ENCODE measurements at regions not wholly inside any gene's neighbourhood (a gene's known extent, or its start where the extent isn't known, plus 50 kb on each side); places are given as distances from the start of the nearest gene placed in this dataset.

- no peak for TF ChIP-seq CTCF (IDR thresholded peaks at IDR 0.05; ENCODE audit: unreplicated experiment)
- POLR2A ChIA-PET = no interaction called here
- Mint-ChIP-seq H3K9me3 (ENCODE audit: unreplicated experiment) (peaks cover under 1% of the 10 kb centered on the region), H3K4me1 (ENCODE audit: insufficient read depth, unreplicated experiment) (no peaks in the 10 kb centered on the region), H3K36me3 (ENCODE audit: insufficient read depth, unreplicated experiment) (no peaks in the 10 kb centered on the region), H3K27ac (ENCODE audit: low read depth, unreplicated experiment) (no peak overlapping the region), H3K4me3 (ENCODE audit: unreplicated experiment) (no peak overlapping the region), H3K27me3 (ENCODE audit: insufficient read depth, unreplicated experiment) (peaks cover 98% of the 10 kb centered on the region)
- CTCF ChIA-PET = no interaction called here
- no TSS peak for BruUV-seq (replicated peaks)
- DNase-seq (ENCODE audit: unreplicated experiment) = no peak
- intact Hi-C loops (cut with micrococcal nuclease) = loop anchor here (10.0 kb wide), 1 partner anchor 194 kb away; no protein-coding TSS in a partner anchor
These were observed 261.4 kb upstream of the CDH4 start for GRCh38 chr20:60990643-60991042.

GRCh38 chr20:60993433-60994044, 258.5 kb upstream of the CDH4 start:
- H3K27me3 Mint-ChIP-seq (ENCODE audit: insufficient read depth, unreplicated experiment) = peaks cover 99% of the 10 kb centered on the region
- ChIA-PET CTCF (interaction anchor here (0.6 to 0.7 kb wide), 2 partner anchors 10 to 236 kb away, joined by 4 to 5 read pairs; no protein-coding TSS in a partner anchor), POLR2A (interaction anchor here (0.6 kb wide), 1 partner anchor 116 kb away, joined by 3 read pairs; no protein-coding TSS in a partner anchor)
- H3K36me3 Mint-ChIP-seq (ENCODE audit: insufficient read depth, unreplicated experiment) = no peaks in the 10 kb centered on the region
- peak; percentile 28 for TF ChIP-seq CTCF (IDR thresholded peaks at IDR 0.05; ENCODE audit: unreplicated experiment)
- no peak overlapping the region for H3K4me3 Mint-ChIP-seq (ENCODE audit: unreplicated experiment)
- H3K4me1 Mint-ChIP-seq (ENCODE audit: insufficient read depth, unreplicated experiment) = no peaks in the 10 kb centered on the region
- peak; percentile 18 for DNase-seq (ENCODE audit: unreplicated experiment)
- intact Hi-C loops (cut with micrococcal nuclease) = loop anchor here (1.0 to 10.0 kb wide), 3 partner anchors 127 to 236 kb away; no protein-coding TSS in a partner anchor
- no peak overlapping the region for H3K27ac Mint-ChIP-seq (ENCODE audit: low read depth, unreplicated experiment)
- BruUV-seq (replicated peaks) = no TSS peak
- H3K9me3 Mint-ChIP-seq (ENCODE audit: unreplicated experiment) = no peaks in the 10 kb centered on the region

GRCh38 chr20:60999250-60999649, 252.8 kb upstream of the CDH4 start:
- Mint-ChIP-seq H3K36me3 (ENCODE audit: insufficient read depth, unreplicated experiment) (no peaks in the 10 kb centered on the region), H3K27me3 (ENCODE audit: insufficient read depth, unreplicated experiment) (peaks cover 96% of the 10 kb centered on the region), H3K27ac (ENCODE audit: low read depth, unreplicated experiment) (no peak overlapping the region), H3K9me3 (ENCODE audit: unreplicated experiment) (no peaks in the 10 kb centered on the region), H3K4me3 (ENCODE audit: unreplicated experiment) (no peak overlapping the region), H3K4me1 (ENCODE audit: insufficient read depth, unreplicated experiment) (no peaks in the 10 kb centered on the region)
- ChIA-PET POLR2A (interaction anchor here (0.6 kb wide), 1 partner anchor 88 kb away, joined by 3 read pairs; no protein-coding TSS in a partner anchor), CTCF (interaction anchor here (0.6 to 0.9 kb wide), 4 partner anchors 14 to 807 kb away, joined by 3 to 5 read pairs (median 4); no protein-coding TSS in a partner anchor)
- no peak for TF ChIP-seq CTCF (IDR thresholded peaks at IDR 0.05; ENCODE audit: unreplicated experiment)
- DNase-seq (ENCODE audit: unreplicated experiment) = peak; percentile 1
- no TSS peak for BruUV-seq (replicated peaks)
- intact Hi-C loops (cut with micrococcal nuclease) = loop anchor here (10.0 kb wide), 1 partner anchor 186 kb away; no protein-coding TSS in a partner anchor

- no peaks in the 10 kb centered on the region for H3K9me3 Mint-ChIP-seq (ENCODE audit: unreplicated experiment)
- H3K4me3 Mint-ChIP-seq (ENCODE audit: unreplicated experiment) = no peak overlapping the region
- intact Hi-C loops (cut with micrococcal nuclease) = no loop called here
- H3K27me3 Mint-ChIP-seq (ENCODE audit: insufficient read depth, unreplicated experiment) = peaks cover 96% of the 10 kb centered on the region
- H3K36me3 Mint-ChIP-seq (ENCODE audit: insufficient read depth, unreplicated experiment) = no peaks in the 10 kb centered on the region
- BruUV-seq (replicated peaks) = no TSS peak
- no peaks in the 10 kb centered on the region for H3K4me1 Mint-ChIP-seq (ENCODE audit: insufficient read depth, unreplicated experiment)
- no peak overlapping the region for H3K27ac Mint-ChIP-seq (ENCODE audit: low read depth, unreplicated experiment)
- TF ChIP-seq CTCF (IDR thresholded peaks at IDR 0.05; ENCODE audit: unreplicated experiment) = no peak
- ChIA-PET CTCF (no interaction called here), POLR2A (no interaction called here)
- DNase-seq (ENCODE audit: unreplicated experiment) = no peak
These were observed 250.0 kb upstream of the CDH4 start for GRCh38 chr20:61002090-61002489.
